HepG2 (cell line): ENCODE measurements at regions not wholly inside any gene's neighbourhood (a gene's known extent, or its start where the extent isn't known, plus 50 kb on each side); places are given as distances from the start of the nearest gene placed in this dataset.
A peak's percentile ranks its signal among the peaks of the same experiment; 100 is the strongest.

Experiments used
- ATF5 ChIP-seq: sonication (generic); formaldehyde crosslinking; IDR thresholded peaks from 2 replicates; pipeline ENCODE4 v1.4.0; 2020; ENCODE audit warnings: mild to moderate bottlenecking, low read depth, missing genetic modification reagents
- CCDC6 ChIP-seq: sonication (generic); formaldehyde crosslinking; IDR thresholded peaks from 2 replicates; pipeline ENCODE4 v1.8.1; 2022; ENCODE audit warnings: mild to moderate bottlenecking, missing genetic modification reagents, moderate library complexity
- FOXK1 ChIP-seq: sonication (generic); formaldehyde crosslinking; IDR thresholded peaks from 2 replicates; pipeline ENCODE4 v1.4.0; 2020; ENCODE audit warnings: low read depth, missing genetic modification reagents, borderline replicate concordance
- HDAC1 ChIP-seq: sonication (generic); formaldehyde crosslinking; IDR thresholded peaks from 2 replicates; pipeline ENCODE4 v1.5.1; 2020; ENCODE audit warnings: mild to moderate bottlenecking, missing genetic modification reagents
- HNF1A ChIP-seq, 2 experiments: sonication (generic) in 1 of 2; formaldehyde crosslinking in 1 of 2; IDR thresholded peaks; 2 replicates each; pipeline versions ENCODE4 v1.4.0 to v1.6.1; 2016 to 2020; ENCODE audit warnings: borderline replicate concordance in 1 of 2, low read depth in 1 of 2, mild to moderate bottlenecking in 1 of 2, missing genetic modification reagents in 1 of 2
- KDM5A ChIP-seq: fragments of 200-600 bp; sonication (generic); IDR thresholded peaks from 2 replicates; pipeline ENCODE4 v1.7.0; 2018; ENCODE audit warnings: antibody characterized with exemption, mild to moderate bottlenecking, low read length, borderline replicate concordance
- TCF12 ChIP-seq, 2 experiments: fragments of 450-650 bp in 1 of 2; sonication (generic) in 1 of 2; formaldehyde crosslinking in 1 of 2; IDR thresholded peaks; 2 replicates each; pipeline versions ENCODE4 v1.6.1 to v1.8.0; 2017 to 2022; ENCODE audit warnings: antibody characterized with exemption in 1 of 2, mild to moderate bottlenecking in 1 of 2, missing genetic modification reagents in 1 of 2, moderate library complexity in 1 of 2
- ZNF160 ChIP-seq: sonication (generic); formaldehyde crosslinking; IDR thresholded peaks from 2 replicates; pipeline ENCODE4 v1.8.0; 2022; ENCODE audit warnings: mild to moderate bottlenecking, inconsistent platforms, missing genetic modification reagents
- ZNF546 ChIP-seq: sonication (generic); formaldehyde crosslinking; conservative IDR thresholded peaks from 2 replicates; pipeline ENCODE4 v1.8.1; 2023; ENCODE audit warnings: mild to moderate bottlenecking, missing genetic modification reagents
- ZNF556 ChIP-seq: sonication (generic); formaldehyde crosslinking; IDR thresholded peaks from 2 replicates; pipeline ENCODE4 v1.4.0; 2020; ENCODE audit warnings: mild to moderate bottlenecking, missing genetic modification reagents, borderline replicate concordance
- ZNF614 ChIP-seq: IDR thresholded peaks from 2 replicates; pipeline ENCODE4 v1.6.1; 2018; ENCODE audit warnings: missing biosample characterization, missing genetic modification reagents, inconsistent platforms, borderline replicate concordance

- no peak for TF ChIP-seq HNF1A (IDR thresholded peaks at IDR 0.05; ENCODE audit: low read depth)
- TF ChIP-seq HNF1A (CRISPR knock-in tag; IDR thresholded peaks at IDR 0.05; ENCODE audit: borderline replicate concordance), result no peak
- TF ChIP-seq CCDC6 (CRISPR knock-in tag), result no peak
- TF ChIP-seq KDM5A, result no peak
- no peak for TF ChIP-seq ZNF160 (CRISPR knock-in tag)
- no peak for TF ChIP-seq FOXK1 (CRISPR knock-in tag)
- no peak for TF ChIP-seq ATF5 (CRISPR knock-in tag)
- 0 out of 2 replicates have a peak, but pooled peaks have one; percentile 26 for TF ChIP-seq ZNF614
- TF ChIP-seq TCF12 (IDR thresholded peaks at IDR 0.05), result no peak
- no peak for TF ChIP-seq TCF12 (CRISPR knock-in tag; IDR thresholded peaks at IDR 0.05)
- no peak for TF ChIP-seq ZNF556 (CRISPR knock-in tag)
- no peak for TF ChIP-seq ZNF546 (CRISPR knock-in tag)
- no peak for TF ChIP-seq HDAC1 (CRISPR knock-in tag)
Observed at GRCh38 chr20:47438464-47439381, 63.0 kb upstream of the NCOA3 start (continued).
